ENCODE measurements at regions not wholly inside any gene's neighbourhood (a gene's known extent, or its start where the extent isn't known, plus 50 kb on each side); places are given as distances from the start of the nearest gene placed in this dataset.

DNA sequence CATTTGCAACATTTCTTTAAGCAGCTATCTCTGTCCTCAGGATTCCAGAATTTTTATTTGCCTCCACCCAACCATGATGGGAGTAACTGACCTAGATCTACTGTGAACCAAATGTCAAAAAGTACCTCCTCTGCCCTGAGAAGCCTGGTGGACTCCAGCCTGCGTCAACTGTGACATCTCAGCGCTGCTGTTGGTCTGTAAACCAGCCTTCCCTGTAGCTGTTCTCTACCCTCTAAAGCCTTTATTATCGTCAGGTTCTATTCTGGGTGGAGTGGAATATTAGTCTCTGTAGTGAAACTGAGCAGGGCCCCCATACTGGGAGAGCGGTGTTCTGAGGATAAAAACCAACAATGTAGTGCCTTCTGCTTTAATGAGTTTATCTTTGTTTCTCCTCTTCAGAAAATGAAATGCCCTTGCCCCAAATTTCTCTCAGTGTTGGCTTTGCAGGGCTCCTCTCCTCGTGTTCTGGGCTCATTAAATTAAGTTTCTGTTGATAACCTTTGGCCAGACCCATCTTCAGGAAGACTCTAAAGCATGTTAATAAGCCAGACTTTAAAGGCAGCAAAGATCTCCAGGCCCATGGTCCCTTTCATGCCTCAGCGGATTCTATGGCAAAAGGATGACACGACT lies 223.1 kb upstream of the PLXNA2 start:
- TF ChIP-seq SP1 (IDR thresholded peaks at IDR 0.05): no peak
- no peak for TF ChIP-seq ZNF384 (IDR thresholded peaks at IDR 0.05)
- no peak for TF ChIP-seq TARDBP (IDR thresholded peaks at IDR 0.05)
